PC-9 (cell line): ENCODE measurements at regions not wholly inside any gene's neighbourhood (a gene's known extent, or its start where the extent isn't known, plus 50 kb on each side); places are given as distances from the start of the nearest gene placed in this dataset.
"Not testable (repeated sequence)": the region's sequence is repeated elsewhere in the genome, so short reads cannot be mapped to it uniquely, and the experiment has no call there.

Source experiments
- BruUV-seq: library from RNA; stranded (reverse); fragments of 400-500 nt; replicated peaks from 2 replicates; lab custom pipeline; 2021; lab: Mats Ljungman, UMichigan
- CTCF ChIA-PET: fragments of 300-600 bp; sonication (Branson Sonifier 250); formaldehyde crosslinking; loops from one replicate; lab custom pipeline; 2022; ENCODE audit warnings: antibody characterized with exemption; lab: Charles Lee
- POLR2A ChIA-PET: fragments of 300-600 bp; sonication (Branson Sonifier 250); formaldehyde crosslinking; loops from one replicate; lab custom pipeline; 2022; ENCODE audit warnings: antibody characterized with exemption; ENCODE audit not compliant: unreplicated experiment; lab: Charles Lee
- DNase-seq, 2 experiments: peaks; one replicate each; pipeline versions ENCODE4 v3.0.0 to v3.0.0-alpha.2; 2015 to 2022; ENCODE audit warnings: mixed read lengths in 1 of 2
- H2AFZ ChIP-seq: fragments of 200-600 bp; sonication (generic); 2 replicates; pipeline ENCODE4 v1.8.1; 2017; ENCODE audit warnings: antibody characterized with exemption
- H3F3A ChIP-seq: fragments of 200-600 bp; sonication (generic); 2 replicates; pipeline ENCODE4 v1.8.1; 2017; ENCODE audit warnings: antibody characterized with exemption, mild to moderate bottlenecking, low read depth; ENCODE audit not compliant: insufficient read depth
- H3K27ac ChIP-seq: fragments of 200-600 bp; sonication (generic); 2 replicates; pipeline ENCODE4 v1.6.1; 2016; ENCODE audit warnings: mixed run types
- H3K27me3 ChIP-seq: fragments of 200-600 bp; sonication (generic); 2 replicates; pipeline ENCODE4 v1.6.1; 2016; ENCODE audit warnings: low read depth, mixed run types; ENCODE audit not compliant: insufficient read depth
- H3K36me3 ChIP-seq: fragments of 200-600 bp; sonication (generic); 2 replicates; pipeline ENCODE4 v1.6.1; 2016; ENCODE audit warnings: low read depth, mixed run types
- H3K4me1 ChIP-seq: fragments of 200-600 bp; sonication (generic); replicated peaks from 2 replicates; pipeline ENCODE4 v1.6.1; 2016; ENCODE audit warnings: mixed run types; ENCODE audit not compliant: insufficient read depth
- H3K4me2 ChIP-seq: fragments of 200-600 bp; sonication (generic); 2 replicates; pipeline ENCODE4 v1.6.1; 2017; ENCODE audit warnings: mixed run types
- H3K4me3 ChIP-seq: fragments of 200-600 bp; sonication (generic); 2 replicates; pipeline ENCODE4 v1.6.1; 2016; ENCODE audit warnings: mixed run types
- H3K79me2 ChIP-seq: fragments of 200-600 bp; sonication (generic); 2 replicates; pipeline ENCODE4 v1.6.1; 2017; ENCODE audit warnings: low read depth, mixed run types
- H3K9me2 ChIP-seq: fragments of 200-600 bp; sonication (generic); 2 replicates; pipeline ENCODE4 v1.8.1; 2017; ENCODE audit warnings: mild to moderate bottlenecking; ENCODE audit not compliant: insufficient read depth
- H3K9me3 ChIP-seq: fragments of 200-600 bp; sonication (generic); 2 replicates; pipeline ENCODE4 v1.8.1; 2016; ENCODE audit warnings: low read depth; ENCODE audit not compliant: insufficient read depth
- H4K20me1 ChIP-seq: fragments of 200-600 bp; sonication (generic); 2 replicates; pipeline ENCODE4 v1.8.1; 2017; ENCODE audit not compliant: insufficient read depth
- CTCF ChIP-seq: fragments of 200-600 bp; sonication (generic); conservative IDR thresholded peaks from 2 replicates; pipeline ENCODE4 v1.6.1; 2017; ENCODE audit warnings: mixed run types, antibody characterized with exemption, mild to moderate bottlenecking, moderate library complexity
- EZH2 ChIP-seq: fragments of 200-600 bp; sonication (generic); IDR thresholded peaks from 2 replicates; pipeline ENCODE4 v1.8.0; 2017; ENCODE audit warnings: antibody characterized with exemption, low read depth
- intact Hi-C: fragments of 100-400 bp; cut with micrococcal nuclease; formaldehyde crosslinking; loops from one replicate; pipeline ENCODE4 v1.10.0; 2022; ENCODE audit not compliant: unreplicated experiment

GRCh38 chr7:27453702-27454405 is 208.8 kb downstream of the HIBADH start:
- no peak for DNase-seq
- H4K20me1 ChIP-seq: no peaks in the 10 kb centered on the region
- no peak overlapping the region for H2AFZ ChIP-seq
- POLR2A ChIA-PET: no interaction called here
- TF ChIP-seq CTCF (no peak), EZH2 (no peak)
- no peaks in the 10 kb centered on the region for H3K9me2 ChIP-seq
- no peaks in the 10 kb centered on the region for H3K9me3 ChIP-seq
- intact Hi-C loops: no loop called here
- no peaks in the 10 kb centered on the region for H3K4me1 ChIP-seq
- no peak overlapping the region for H3K4me2 ChIP-seq
- BruUV-seq: no TSS peak
- no peaks in the 10 kb centered on the region for H3F3A ChIP-seq
- H3K4me3 ChIP-seq: no peak overlapping the region
- no peaks in the 10 kb centered on the region for H3K27me3 ChIP-seq
- H3K27ac ChIP-seq: no peak overlapping the region
- H3K36me3 ChIP-seq: no peaks in the 10 kb centered on the region
- H3K79me2 ChIP-seq: no peaks in the 10 kb centered on the region
- CTCF ChIA-PET: no interaction called here

GRCh38 chr7:27457120-27457519 is 205.6 kb downstream of the HIBADH start:
- BruUV-seq, H3K4me1 ChIP-seq, H3K79me2 ChIP-seq, H4K20me1 ChIP-seq, H3K36me3 ChIP-seq, CTCF ChIA-PET, H3K27ac ChIP-seq, H2AFZ ChIP-seq, H3K4me2 ChIP-seq, H3K9me2 ChIP-seq, H3K27me3 ChIP-seq, POLR2A ChIA-PET, H3K9me3 ChIP-seq, DNase-seq, H3F3A ChIP-seq, intact Hi-C loops, H3K4me3 ChIP-seq: not testable (repeated sequence)

GRCh38 chr7:27457603-27458565 is 204.8 kb downstream of the HIBADH start:
- H3K4me1 ChIP-seq, DNase-seq, H3K9me3 ChIP-seq, H3K36me3 ChIP-seq, H3K27ac ChIP-seq, BruUV-seq, H4K20me1 ChIP-seq, H3K27me3 ChIP-seq, CTCF ChIA-PET, H3K79me2 ChIP-seq, H3K4me2 ChIP-seq, H3K4me3 ChIP-seq, H3F3A ChIP-seq, H2AFZ ChIP-seq, POLR2A ChIA-PET, H3K9me2 ChIP-seq, intact Hi-C loops: not testable (repeated sequence)

- no TSS peak for BruUV-seq
- Histone ChIP-seq H3K4me2 (no peak overlapping the region), H4K20me1 (no peaks in the 10 kb centered on the region), H3K36me3 (no peaks in the 10 kb centered on the region), H3K9me3 (no peaks in the 10 kb centered on the region), H3K79me2 (no peaks in the 10 kb centered on the region), H2AFZ (no peak overlapping the region), H3K9me2 (no peaks in the 10 kb centered on the region), H3K27me3 (no peaks in the 10 kb centered on the region), H3K4me1 (no peaks in the 10 kb centered on the region), H3F3A (no peaks in the 10 kb centered on the region), H3K27ac (no peak overlapping the region), H3K4me3 (no peak overlapping the region)
- CTCF ChIA-PET: interaction anchor here (0.6 kb wide), 1 partner anchor 24 kb away, joined by 3 read pairs; no protein-coding TSS in a partner anchor
- TF ChIP-seq CTCF: no peak
- no peak for TF ChIP-seq EZH2
- no peak for DNase-seq
- POLR2A ChIA-PET: no interaction called here
- intact Hi-C loops: no loop called here
These were observed 203.5 kb downstream of the HIBADH start for GRCh38 chr7:27459021-27459730.
